Progenitor cell of endocrine pancreas (in vitro differentiated cells): ENCODE measurements at regions not wholly inside any gene's neighbourhood (a gene's known extent, or its start where the extent isn't known, plus 50 kb on each side); places are given as distances from the start of the nearest gene placed in this dataset.

Experiments used
- DNase-seq: peaks from one replicate; pipeline ENCODE4 v3.0.0; 2021; ENCODE audit warnings: low spot score; ENCODE audit not compliant: unreplicated experiment
- H3K27ac Mint-ChIP-seq: 2 replicates; pipeline ENCODE4 v1.8.0; 2021; ENCODE audit warnings: mild to moderate bottlenecking, moderate library complexity, mixed read lengths
- H3K27me3 Mint-ChIP-seq: 2 replicates; pipeline ENCODE4 v1.8.0; 2021; ENCODE audit warnings: mixed read lengths
- H3K36me3 Mint-ChIP-seq: 2 replicates; pipeline ENCODE4 v1.8.0; 2022; ENCODE audit warnings: mixed read lengths; ENCODE audit not compliant: insufficient read depth
- H3K4me1 Mint-ChIP-seq: 2 replicates; pipeline ENCODE4 v1.8.0; 2021; ENCODE audit warnings: low read depth, mixed read lengths
- H3K4me3 Mint-ChIP-seq: 2 replicates; pipeline ENCODE4 v1.8.0; 2021; ENCODE audit warnings: low read depth, mild to moderate bottlenecking, moderate library complexity, mixed read lengths
- H3K9me3 Mint-ChIP-seq: 2 replicates; pipeline ENCODE4 v1.8.0; 2021; ENCODE audit warnings: low read depth, mixed read lengths
- TF ChIP-seq, protein P1 (sequence below): fragments of 200-600 bp; sonication (generic); IDR thresholded peaks from one replicate; pipeline ENCODE4 v1.5.0; 2021; ENCODE audit warnings: antibody characterized with exemption, mild to moderate bottlenecking; ENCODE audit not compliant: unreplicated experiment

DNA sequence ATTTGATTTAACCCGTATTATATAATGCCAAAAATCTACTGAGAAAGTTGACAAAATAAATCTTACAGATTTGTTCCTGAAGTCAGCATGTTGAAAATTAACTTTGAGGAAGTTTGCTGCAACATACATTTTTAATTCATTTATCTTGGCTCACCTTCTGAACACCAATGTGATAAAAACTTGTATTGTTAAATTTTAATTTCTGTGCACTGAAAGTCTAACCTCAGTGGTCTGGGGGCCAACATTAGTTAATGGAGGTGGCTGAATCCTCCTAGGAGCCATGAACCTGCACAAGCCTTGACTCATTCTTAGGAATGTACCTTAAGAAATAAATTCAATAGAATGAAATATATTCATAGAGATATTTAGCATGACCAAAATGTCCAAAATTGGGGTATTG lies 95.3 kb downstream of the ADSS2 start:
- peaks cover 4% of the 10 kb centered on the region for H3K4me1 Mint-ChIP-seq
- DNase-seq, result no peak
- H3K27ac Mint-ChIP-seq, result no peak overlapping the region
- H3K36me3 Mint-ChIP-seq, result peaks cover 2% of the 10 kb centered on the region
- TF ChIP-seq, protein P1, sequence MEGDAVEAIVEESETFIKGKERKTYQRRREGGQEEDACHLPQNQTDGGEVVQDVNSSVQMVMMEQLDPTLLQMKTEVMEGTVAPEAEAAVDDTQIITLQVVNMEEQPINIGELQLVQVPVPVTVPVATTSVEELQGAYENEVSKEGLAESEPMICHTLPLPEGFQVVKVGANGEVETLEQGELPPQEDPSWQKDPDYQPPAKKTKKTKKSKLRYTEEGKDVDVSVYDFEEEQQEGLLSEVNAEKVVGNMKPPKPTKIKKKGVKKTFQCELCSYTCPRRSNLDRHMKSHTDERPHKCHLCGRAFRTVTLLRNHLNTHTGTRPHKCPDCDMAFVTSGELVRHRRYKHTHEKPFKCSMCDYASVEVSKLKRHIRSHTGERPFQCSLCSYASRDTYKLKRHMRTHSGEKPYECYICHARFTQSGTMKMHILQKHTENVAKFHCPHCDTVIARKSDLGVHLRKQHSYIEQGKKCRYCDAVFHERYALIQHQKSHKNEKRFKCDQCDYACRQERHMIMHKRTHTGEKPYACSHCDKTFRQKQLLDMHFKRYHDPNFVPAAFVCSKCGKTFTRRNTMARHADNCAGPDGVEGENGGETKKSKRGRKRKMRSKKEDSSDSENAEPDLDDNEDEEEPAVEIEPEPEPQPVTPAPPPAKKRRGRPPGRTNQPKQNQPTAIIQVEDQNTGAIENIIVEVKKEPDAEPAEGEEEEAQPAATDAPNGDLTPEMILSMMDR, result no peak
- H3K9me3 Mint-ChIP-seq, result peaks cover 4% of the 10 kb centered on the region
- peaks cover 16% of the 10 kb centered on the region for H3K27me3 Mint-ChIP-seq
- H3K4me3 Mint-ChIP-seq, result no peak overlapping the region
